Neural progenitor cell (in vitro differentiated cells): ENCODE measurements at regions not wholly inside any gene's neighbourhood (a gene's known extent, or its start where the extent isn't known, plus 50 kb on each side); places are given as distances from the start of the nearest gene placed in this dataset.

Experiments
- DNase-seq: peaks from one replicate; pipeline ENCODE4 v3.0.0-alpha.2; 2016; ENCODE audit warnings: low spot score
- H2AFZ ChIP-seq: fragments of 200-600 bp; sonication (generic); replicated peaks from 2 replicates; pipeline ENCODE4 v1.6.1; 2016; ENCODE audit warnings: antibody characterized with exemption
- H3F3A ChIP-seq: fragments of 200-600 bp; sonication (generic); 2 replicates; pipeline ENCODE4 v1.6.1; 2016; ENCODE audit warnings: antibody characterized with exemption, low read depth
- H3K27ac ChIP-seq: fragments of 200-600 bp; sonication (generic); 2 replicates; pipeline ENCODE4 v1.5.1; 2016; ENCODE audit warnings: mild to moderate bottlenecking
- H3K27me3 ChIP-seq: fragments of 200-600 bp; sonication (generic); 2 replicates; pipeline ENCODE4 v1.6.1; 2016; ENCODE audit warnings: mild to moderate bottlenecking, moderate library complexity
- H3K36me3 ChIP-seq: fragments of 200-600 bp; sonication (generic); 2 replicates; pipeline ENCODE4 v1.5.1; 2016
- H3K4me1 ChIP-seq: fragments of 200-600 bp; sonication (generic); 2 replicates; pipeline ENCODE4 v1.6.1; 2016; ENCODE audit warnings: mixed run types
- H3K4me2 ChIP-seq: fragments of 200-600 bp; sonication (generic); 2 replicates; pipeline ENCODE4 v1.6.1; 2016
- H3K4me3 ChIP-seq: fragments of 200-600 bp; sonication (generic); 2 replicates; pipeline ENCODE4 v1.5.1; 2016
- H3K79me2 ChIP-seq: fragments of 200-600 bp; sonication (generic); 2 replicates; pipeline ENCODE4 v1.6.1; 2016; ENCODE audit warnings: low read depth
- H3K9ac ChIP-seq: fragments of 200-600 bp; sonication (generic); 2 replicates; pipeline ENCODE4 v1.6.1; 2016
- H3K9me3 ChIP-seq: fragments of 200-600 bp; sonication (generic); 2 replicates; pipeline ENCODE4 v1.5.1; 2016; ENCODE audit warnings: low read depth
- H4K20me1 ChIP-seq: fragments of 200-600 bp; sonication (generic); 2 replicates; pipeline ENCODE4 v1.6.1; 2016; ENCODE audit warnings: low read depth
- H3K27ac Mint-ChIP-seq: 3 replicates; pipeline ENCODE4 v1.8.0; 2021; ENCODE audit warnings: mixed read lengths
- H3K27me3 Mint-ChIP-seq: 2 replicates; pipeline ENCODE4 v1.8.0; 2022; ENCODE audit warnings: low read depth, mild to moderate bottlenecking, inconsistent platforms, moderate library complexity, mixed read lengths; ENCODE audit not compliant: insufficient read depth
- H3K36me3 Mint-ChIP-seq: 3 replicates; pipeline ENCODE4 v1.8.0; 2021; ENCODE audit warnings: mixed read lengths
- H3K4me1 Mint-ChIP-seq: 3 replicates; pipeline ENCODE4 v1.8.0; 2021; ENCODE audit warnings: mixed read lengths
- H3K4me3 Mint-ChIP-seq: 3 replicates; pipeline ENCODE4 v1.8.0; 2021; ENCODE audit warnings: mild to moderate bottlenecking, moderate library complexity, mixed read lengths
- H3K9me3 Mint-ChIP-seq: 3 replicates; pipeline ENCODE4 v1.8.0; 2020; ENCODE audit warnings: mixed read lengths
- EZH2 ChIP-seq: fragments of 200-600 bp; sonication (generic); IDR thresholded peaks from 2 replicates; pipeline ENCODE4 v1.6.1; 2017; ENCODE audit warnings: antibody characterized with exemption, mild to moderate bottlenecking, moderate library complexity
- EZH2phosphoT487 ChIP-seq: fragments of 200-600 bp; sonication (generic); IDR thresholded peaks from 2 replicates; pipeline ENCODE4 v1.6.1; 2017; ENCODE audit warnings: antibody characterized with exemption
- TF ChIP-seq, protein P1 (sequence below): fragments of 200-600 bp; sonication (generic); IDR thresholded peaks from 2 replicates; pipeline ENCODE4 v1.5.1; 2017; ENCODE audit warnings: antibody characterized with exemption, mild to moderate bottlenecking

GRCh38 chr9:25255216-25255615, 423.0 kb downstream of the TUSC1 start:
- TF ChIP-seq, protein P1, sequence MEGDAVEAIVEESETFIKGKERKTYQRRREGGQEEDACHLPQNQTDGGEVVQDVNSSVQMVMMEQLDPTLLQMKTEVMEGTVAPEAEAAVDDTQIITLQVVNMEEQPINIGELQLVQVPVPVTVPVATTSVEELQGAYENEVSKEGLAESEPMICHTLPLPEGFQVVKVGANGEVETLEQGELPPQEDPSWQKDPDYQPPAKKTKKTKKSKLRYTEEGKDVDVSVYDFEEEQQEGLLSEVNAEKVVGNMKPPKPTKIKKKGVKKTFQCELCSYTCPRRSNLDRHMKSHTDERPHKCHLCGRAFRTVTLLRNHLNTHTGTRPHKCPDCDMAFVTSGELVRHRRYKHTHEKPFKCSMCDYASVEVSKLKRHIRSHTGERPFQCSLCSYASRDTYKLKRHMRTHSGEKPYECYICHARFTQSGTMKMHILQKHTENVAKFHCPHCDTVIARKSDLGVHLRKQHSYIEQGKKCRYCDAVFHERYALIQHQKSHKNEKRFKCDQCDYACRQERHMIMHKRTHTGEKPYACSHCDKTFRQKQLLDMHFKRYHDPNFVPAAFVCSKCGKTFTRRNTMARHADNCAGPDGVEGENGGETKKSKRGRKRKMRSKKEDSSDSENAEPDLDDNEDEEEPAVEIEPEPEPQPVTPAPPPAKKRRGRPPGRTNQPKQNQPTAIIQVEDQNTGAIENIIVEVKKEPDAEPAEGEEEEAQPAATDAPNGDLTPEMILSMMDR: no peak
- TF ChIP-seq EZH2 (no peak), EZH2phosphoT487 (no peak)
- peaks cover 2% of the 10 kb centered on the region for H3K4me1 Mint-ChIP-seq
- H3K4me2 ChIP-seq: no peak overlapping the region
- no peaks in the 10 kb centered on the region for H3K9me3 ChIP-seq
- no peaks in the 10 kb centered on the region for H3F3A ChIP-seq
- H3K27me3 Mint-ChIP-seq: no peaks in the 10 kb centered on the region
- H3K4me1 ChIP-seq: no peaks in the 10 kb centered on the region
- no peaks in the 10 kb centered on the region for H3K27me3 ChIP-seq
- no peak for DNase-seq
- H3K27ac Mint-ChIP-seq: no peak overlapping the region
- no peaks in the 10 kb centered on the region for H3K36me3 ChIP-seq
- no peaks in the 10 kb centered on the region for H3K9me3 Mint-ChIP-seq
- no peak overlapping the region for H3K9ac ChIP-seq
- no peak overlapping the region for H3K4me3 ChIP-seq
- H3K4me3 Mint-ChIP-seq: no peak overlapping the region
- no peak overlapping the region for H3K27ac ChIP-seq
- no peaks in the 10 kb centered on the region for H3K79me2 ChIP-seq
- H3K36me3 Mint-ChIP-seq: no peaks in the 10 kb centered on the region
- H4K20me1 ChIP-seq: no peaks in the 10 kb centered on the region
- no peak overlapping the region for H2AFZ ChIP-seq

DNA sequence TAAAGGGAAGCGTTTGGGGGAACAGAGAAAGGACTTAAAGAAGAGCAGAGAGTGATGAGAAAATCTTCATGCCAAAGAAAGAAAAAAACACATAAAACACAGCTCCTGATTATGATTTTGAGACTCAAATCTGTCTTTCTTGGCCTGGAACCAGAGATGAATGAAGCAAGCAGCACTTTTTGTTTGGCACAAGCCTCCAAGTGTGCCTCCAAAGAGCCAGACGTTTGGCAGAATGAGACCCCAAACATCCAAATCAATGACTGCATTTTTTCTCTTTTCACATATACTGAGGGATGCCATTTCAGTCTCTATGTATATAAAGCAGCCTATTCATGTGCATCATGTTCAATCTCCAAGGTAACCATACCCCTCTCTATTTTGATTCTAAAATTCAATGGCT, 424.2 kb downstream of the TUSC1 start:
- Histone ChIP-seq H3K79me2 (no peaks in the 10 kb centered on the region), H4K20me1 (no peaks in the 10 kb centered on the region), H3K9ac (no peak overlapping the region), H3K4me3 (no peak overlapping the region), H3K27ac (no peak overlapping the region), H3K9me3 (no peaks in the 10 kb centered on the region), H3K4me2 (no peak overlapping the region), H3F3A (no peaks in the 10 kb centered on the region), H3K36me3 (no peaks in the 10 kb centered on the region), H2AFZ (no peak overlapping the region), H3K4me1 (no peaks in the 10 kb centered on the region), H3K27me3 (no peaks in the 10 kb centered on the region)
- Mint-ChIP-seq H3K27ac (no peak overlapping the region), H3K27me3 (no peaks in the 10 kb centered on the region), H3K9me3 (peaks cover 5% of the 10 kb centered on the region), H3K4me3 (no peak overlapping the region), H3K4me1 (peaks cover 2% of the 10 kb centered on the region), H3K36me3 (no peaks in the 10 kb centered on the region)
- TF ChIP-seq, protein P1: no peak
- no peak for TF ChIP-seq EZH2phosphoT487
- no peak for TF ChIP-seq EZH2
- DNase-seq: no peak

DNA sequence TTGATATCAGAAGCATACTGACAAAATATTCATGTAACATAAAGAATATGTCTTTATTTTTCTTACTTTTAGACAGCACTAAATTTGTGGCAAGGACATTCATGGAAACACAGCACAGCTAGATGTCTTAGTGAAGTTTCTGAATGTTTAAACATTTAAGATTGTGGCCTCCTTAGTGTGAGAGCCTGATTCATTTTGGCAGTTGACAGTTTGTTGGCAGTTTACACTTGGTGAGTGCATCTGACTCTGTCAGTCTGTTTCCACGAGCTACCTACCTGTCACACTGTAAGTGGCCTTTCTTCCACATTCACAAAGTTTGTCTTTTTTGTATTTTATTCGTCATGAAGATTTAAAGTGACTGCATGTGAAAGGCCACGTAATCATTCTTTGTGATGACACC, 436.8 kb downstream of the TUSC1 start:
- H3K27me3 ChIP-seq: no peaks in the 10 kb centered on the region

More for the DNA sequence above, 436.8 kb downstream of the TUSC1 start:
- Mint-ChIP-seq H3K36me3 (no peaks in the 10 kb centered on the region), H3K27me3 (no peaks in the 10 kb centered on the region), H3K4me1 (no peaks in the 10 kb centered on the region), H3K27ac (no peak overlapping the region), H3K4me3 (no peak overlapping the region), H3K9me3 (no peaks in the 10 kb centered on the region)
- no peaks in the 10 kb centered on the region for H3K4me1 ChIP-seq
- no peak for DNase-seq
- no peaks in the 10 kb centered on the region for H3K9me3 ChIP-seq
- no peak overlapping the region for H3K4me3 ChIP-seq
- H2AFZ ChIP-seq: no peak overlapping the region
- H3K36me3 ChIP-seq: no peaks in the 10 kb centered on the region
- no peaks in the 10 kb centered on the region for H4K20me1 ChIP-seq
- TF ChIP-seq, protein P1: no peak
- TF ChIP-seq EZH2: no peak
- TF ChIP-seq EZH2phosphoT487: no peak
- no peak overlapping the region for H3K27ac ChIP-seq
- H3F3A ChIP-seq: no peaks in the 10 kb centered on the region
- H3K79me2 ChIP-seq: no peaks in the 10 kb centered on the region
- no peak overlapping the region for H3K9ac ChIP-seq
- no peak overlapping the region for H3K4me2 ChIP-seq
